Activated T-cell treated with anti-CD3 and anti-CD28 coated beads for 1 hour (primary cell): ENCODE measurements at regions not wholly inside any gene's neighbourhood (a gene's known extent, or its start where the extent isn't known, plus 50 kb on each side); places are given as distances from the start of the nearest gene placed in this dataset.
"Not testable (repeated sequence)": the region's sequence is repeated elsewhere in the genome, so short reads cannot be mapped to it uniquely, and the experiment has no call there.

Experiments
- DNase-seq: peaks from one replicate; pipeline ENCODE4 v3.0.0-alpha.2; 2020; ENCODE audit warnings: low read depth

DNA sequence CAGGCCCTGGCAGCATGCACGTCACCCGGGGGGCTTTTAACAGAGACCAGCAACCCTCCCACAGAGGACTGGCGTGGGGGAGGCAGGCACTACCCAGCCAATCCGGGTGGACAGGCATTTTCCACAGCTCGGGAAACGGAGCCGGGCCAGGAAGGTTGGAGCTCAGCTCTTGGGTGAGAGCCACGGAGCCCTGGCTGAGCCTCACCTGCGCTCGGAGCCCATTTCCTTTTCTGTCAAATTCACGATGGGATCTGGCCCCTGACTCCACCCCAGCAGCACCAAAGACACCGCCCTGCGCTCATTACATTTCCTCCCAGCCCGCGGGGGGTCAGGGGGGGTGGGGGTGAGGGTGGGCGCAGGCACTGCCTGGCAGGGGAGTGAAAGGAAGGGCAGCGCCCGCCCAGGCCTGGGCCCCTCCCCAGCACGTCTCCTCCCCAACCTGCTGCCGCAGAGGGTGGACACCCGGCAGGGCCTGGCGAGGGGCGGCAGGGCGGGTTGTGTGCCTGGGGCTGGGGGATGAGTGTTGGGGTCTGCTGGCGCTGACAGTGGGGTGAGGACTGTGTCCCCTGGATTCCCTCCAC, 145.4 kb downstream of the LAT start:
- DNase-seq: not testable (repeated sequence)

DNA sequence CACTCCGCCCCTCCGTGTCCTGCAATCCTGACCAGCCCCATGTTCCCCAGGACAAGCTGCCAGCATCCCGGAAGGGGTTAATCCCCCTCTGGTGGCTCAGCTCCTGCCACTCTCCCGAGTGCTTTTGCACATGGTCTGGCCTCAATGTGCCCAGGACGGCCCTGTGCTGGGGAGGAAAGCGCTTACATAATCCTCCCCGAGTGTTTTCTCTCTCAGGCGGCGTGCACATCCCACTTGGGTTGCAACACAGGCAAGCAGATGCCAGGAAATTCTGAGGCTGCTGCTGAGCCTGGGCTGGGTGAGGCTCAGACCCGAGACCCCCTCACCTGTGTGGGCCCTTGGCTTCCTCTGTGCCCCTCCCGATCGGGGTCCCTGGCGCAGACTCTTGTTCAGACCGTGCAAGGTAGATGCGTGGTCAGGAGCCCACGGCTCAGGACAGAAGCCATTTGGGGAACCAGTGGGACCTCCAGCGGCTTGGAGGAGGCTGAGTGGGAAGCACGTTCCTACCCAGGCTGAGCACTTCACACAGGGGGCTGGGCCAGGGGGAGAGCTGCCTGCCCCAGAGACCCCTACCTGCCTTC, 144.7 kb downstream of the LAT start:
- not testable (repeated sequence) for DNase-seq

DNA sequence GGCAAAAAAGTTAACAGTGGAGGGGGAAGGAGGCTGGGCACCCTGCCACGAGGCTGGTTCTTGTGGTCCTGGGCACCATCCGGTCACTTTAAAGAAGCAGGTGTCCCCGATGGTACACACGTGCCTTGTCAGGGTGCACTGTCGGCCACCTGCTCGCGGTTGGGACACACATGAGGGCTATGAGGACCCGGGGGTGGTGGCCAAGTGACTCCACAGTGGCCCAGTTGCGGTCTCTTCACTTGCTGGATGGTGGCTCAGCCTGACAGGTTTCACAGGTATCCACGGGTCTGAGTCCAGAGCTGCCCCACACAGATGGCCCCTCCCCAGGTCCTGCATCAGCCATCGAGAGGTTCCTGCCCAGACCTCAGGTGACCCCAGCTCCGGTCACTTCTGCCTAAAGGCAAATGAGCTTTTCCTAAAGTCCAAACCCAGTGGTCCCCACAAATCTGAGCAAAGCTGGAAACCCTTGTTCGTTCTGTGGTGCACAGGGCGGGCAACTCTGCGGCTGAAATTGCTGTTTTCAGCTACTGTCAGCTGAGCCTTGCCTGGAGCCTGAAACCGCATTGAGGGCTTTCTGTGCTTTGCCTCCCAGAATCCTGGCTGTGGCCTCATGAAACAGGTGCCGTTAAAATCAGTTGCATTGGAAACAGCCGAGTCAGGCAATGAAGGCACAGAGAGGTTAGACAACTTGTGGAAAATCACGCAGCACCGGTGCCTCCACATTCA, 144.0 kb downstream of the LAT start:
- DNase-seq: not testable (repeated sequence)

DNA sequence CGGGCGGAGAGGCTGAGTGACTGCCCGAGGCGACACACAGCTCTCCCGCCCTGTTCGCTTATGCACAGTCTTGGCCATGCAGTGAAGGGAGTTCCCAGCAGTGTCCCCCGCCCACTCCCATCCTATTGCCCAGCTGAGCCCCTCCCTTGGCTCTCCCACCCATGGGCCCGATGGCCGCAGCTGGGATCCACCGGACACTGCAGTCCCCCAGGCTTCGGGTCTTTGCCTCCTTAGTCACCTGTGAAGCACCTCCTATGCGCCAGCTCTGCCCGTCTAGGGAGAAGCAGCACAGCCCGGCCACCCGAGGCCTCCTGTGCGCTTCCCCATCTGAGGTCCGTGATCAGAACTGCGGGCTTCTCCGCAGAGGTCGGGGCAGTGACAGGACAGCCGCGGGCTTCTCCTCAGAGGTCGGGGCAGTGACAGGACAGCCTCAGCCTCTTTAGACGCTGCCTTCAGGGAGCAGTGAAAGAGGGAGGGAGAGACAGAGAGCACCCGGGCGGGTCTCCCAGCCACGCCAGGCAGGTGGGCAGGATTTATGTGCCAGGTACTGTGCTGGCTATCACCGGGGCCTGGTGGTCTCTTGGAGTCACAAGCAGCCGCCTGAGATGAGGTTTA, 143.1 kb downstream of the LAT start:
- DNase-seq: not testable (repeated sequence)

DNA sequence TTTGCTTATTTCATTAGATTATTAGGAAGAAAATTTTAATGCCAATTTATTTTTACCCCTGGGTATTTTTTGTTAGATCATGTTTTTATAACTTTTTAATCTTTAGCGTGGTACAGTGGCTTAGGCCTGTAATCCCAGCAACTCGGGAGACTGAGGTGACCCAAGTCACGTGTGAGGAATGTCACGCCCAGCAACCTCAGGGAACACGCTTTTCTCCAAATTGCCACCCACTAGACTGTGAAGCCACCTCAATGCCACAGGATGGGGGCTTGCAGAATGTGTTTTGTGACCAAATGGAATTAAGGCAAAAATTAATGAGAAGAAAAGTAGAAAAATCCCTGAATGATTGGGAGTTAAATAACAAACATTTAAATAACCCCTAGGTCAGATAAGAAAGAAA, 141.8 kb downstream of the LAT start:
- DNase-seq: no peak

DNA sequence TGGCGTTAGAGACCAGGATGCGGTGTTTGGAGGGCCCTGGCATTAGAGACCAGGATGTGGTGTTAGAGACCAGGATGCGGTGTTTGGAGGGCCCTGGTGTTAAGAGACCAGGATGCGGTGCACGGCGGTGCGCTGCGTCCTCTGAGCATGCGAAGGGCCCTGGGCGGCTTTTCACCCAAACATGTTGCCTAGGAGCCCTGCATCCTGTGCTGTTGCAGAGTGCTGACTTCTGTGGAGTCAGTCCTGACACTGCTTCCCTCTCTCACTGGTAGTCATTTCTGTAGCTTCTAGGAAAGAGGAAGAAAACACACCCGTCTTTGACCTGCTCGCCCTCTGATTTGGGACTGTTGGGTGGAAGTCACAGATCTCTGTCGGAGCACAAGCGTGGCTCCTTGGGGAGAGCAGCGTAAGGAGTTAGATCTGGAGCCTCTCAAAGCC, 141.2 kb downstream of the LAT start:
- DNase-seq: no peak

DNA sequence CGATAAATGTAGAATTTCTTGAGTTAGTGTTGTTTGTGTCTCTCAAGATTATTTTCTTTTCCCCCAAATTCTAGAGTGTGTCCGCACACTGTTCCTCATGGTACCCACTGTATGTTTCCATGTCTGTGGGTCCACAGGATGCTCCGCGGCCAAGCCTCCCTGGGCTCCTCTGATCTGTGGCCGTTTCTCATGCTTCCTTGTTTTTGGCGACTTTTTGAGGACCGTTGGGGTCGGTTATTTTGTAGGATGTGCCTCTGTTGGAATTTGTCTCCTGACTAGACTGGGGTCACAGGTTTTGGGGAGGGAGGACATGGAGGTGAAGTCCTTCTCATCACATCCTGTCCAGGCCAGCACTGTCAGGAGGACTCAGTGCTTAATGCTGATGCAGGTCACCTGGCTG, 140.0 kb downstream of the LAT start:
- no peak for DNase-seq

DNA sequence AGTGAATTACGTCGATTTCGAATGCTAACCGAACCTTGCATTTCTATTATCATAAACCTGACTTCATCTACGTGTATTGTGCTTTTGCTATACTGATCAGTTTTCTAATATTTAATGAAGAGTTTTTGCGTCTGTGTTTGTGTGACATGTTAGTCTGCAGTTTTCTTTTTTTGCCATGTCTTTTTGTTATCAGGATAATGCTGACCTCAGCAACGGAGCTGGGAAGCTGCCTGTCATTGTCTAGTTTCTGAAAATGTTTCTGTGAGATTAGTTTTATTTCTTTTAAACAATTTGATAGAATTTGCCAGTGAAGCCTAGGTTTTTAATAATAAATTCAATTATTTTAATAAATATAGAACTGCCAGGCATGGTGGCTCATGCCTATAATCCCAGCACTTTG, 139.3 kb downstream of the LAT start:
- DNase-seq: not testable (repeated sequence)

DNA sequence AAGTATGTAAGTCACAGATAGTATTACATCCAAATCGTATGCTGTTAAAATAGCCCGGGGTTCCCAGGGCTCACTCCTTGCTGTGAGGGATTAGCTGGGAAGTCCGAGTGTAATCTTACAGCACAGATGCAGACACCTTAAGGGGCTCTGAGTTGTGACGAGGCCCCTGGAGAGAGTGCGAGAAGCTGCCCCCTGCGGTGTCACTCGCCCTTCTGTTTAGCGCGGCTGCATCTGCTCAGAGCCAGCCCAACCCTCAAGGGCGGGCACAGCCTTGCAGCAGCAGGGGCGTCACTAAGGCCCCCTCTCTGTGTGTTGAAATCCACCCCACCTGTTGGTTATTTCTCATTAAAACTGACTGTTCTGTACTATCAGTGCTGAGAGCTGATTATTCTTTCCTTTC, 135.8 kb downstream of the LAT start:
- DNase-seq: not testable (repeated sequence)

DNA sequence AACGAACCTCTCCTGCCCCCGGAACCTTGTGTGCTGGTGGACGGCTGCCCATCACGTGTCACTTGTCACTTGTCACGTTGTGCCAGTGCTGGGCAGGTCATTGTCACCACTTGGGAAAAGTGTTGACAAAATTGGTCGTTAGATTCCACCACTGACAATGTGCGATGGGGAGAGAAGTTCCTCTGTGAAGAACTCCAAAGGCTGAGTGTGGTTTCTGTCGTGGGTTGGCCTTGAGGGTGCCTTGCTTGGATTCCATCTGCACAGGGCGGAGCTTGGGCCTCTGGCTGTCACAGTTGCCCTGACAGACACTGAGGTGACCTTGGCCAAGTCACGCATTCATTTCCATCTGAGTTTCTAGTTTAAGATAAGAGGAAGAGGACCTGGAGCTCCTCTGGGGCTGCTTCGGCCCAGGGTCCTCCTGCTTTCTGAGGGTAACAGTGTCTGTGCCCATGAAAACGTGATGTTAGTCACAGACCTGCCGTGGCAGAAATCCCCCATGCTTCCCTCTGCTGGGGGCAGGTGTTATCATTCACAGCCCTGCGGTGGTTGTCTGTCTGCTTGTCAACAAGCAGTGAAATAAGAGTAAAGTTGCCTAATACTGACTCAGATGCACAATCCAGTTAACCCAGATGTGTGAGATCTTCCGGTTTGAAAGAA, 133.6 kb downstream of the LAT start:
- DNase-seq: not testable (repeated sequence)

DNA sequence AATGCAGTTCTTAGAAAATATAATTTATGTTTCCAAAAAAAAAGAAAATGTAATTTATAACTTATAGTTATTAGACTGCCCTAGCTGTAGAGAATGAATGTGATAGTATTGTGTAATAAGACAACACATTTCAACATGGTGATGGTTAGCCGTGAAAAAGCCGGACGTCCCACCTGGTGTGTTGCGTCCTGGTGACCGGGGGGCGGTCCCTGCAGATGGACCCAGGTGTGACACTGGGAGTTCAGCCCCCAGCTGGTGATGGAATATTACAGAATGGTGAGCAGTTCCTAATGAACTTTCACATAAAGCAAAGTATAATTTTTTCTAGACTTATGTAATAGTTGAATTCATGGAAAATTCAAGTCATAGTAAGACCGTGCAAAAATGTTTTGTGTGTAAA, 132.8 kb downstream of the LAT start:
- no peak for DNase-seq

DNA sequence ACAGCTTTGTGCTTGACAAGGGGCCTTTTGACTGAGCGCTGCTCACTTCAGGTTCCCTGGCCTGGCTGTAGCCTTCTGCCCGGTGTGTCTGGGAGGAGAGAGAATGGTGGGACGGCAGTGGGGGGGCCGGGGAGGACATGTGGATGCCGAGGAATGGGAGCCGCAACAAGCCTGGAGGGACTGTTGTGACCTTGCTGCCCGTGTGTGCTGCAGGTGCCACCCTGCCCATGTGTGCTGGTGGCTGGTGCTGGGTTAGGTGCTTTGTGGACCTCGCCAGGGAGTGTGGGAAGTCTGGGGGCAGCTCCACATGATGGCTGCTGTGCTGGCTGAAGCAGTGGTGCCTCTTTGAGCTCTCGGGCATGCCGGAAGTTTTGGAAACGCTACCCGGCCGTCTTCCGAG, 132.1 kb downstream of the LAT start:
- DNase-seq: no peak

DNA sequence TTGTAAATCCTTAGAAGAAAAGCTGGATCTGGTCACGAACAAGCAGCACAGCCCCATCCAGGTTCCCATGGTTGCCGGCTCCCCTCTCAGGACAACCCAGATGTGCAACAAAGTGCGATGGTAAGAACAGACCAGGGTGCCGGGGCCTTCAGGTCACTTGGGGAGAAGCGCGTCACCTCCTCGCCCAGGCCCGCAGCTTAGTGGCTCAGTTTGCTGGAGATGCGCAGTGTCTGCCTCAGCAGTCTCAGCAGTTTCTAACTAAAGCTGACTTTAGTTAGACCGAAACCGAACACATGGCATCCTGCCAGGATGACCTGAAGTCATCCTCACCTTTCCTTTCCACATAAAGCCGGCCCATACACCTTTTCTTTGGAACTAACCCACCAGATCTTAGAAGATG, 131.4 kb downstream of the LAT start:
- not testable (repeated sequence) for DNase-seq

DNA sequence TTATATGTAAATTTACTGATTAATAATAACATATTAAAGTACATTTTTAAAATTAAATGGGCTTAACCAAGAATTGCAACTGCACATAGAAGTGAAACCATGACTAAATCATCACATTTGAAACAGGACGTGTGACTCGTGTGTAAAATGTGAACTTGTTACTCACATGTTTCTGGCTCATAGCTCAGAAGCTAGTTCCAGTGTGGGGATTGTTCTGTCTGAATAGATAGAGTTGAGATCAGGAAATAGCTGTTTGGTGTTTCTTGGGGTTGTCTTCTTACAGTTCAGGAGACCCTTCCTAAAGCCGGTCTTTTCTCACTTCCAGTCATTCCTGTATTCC, 130.9 kb downstream of the LAT start:
- not testable (repeated sequence) for DNase-seq

DNA sequence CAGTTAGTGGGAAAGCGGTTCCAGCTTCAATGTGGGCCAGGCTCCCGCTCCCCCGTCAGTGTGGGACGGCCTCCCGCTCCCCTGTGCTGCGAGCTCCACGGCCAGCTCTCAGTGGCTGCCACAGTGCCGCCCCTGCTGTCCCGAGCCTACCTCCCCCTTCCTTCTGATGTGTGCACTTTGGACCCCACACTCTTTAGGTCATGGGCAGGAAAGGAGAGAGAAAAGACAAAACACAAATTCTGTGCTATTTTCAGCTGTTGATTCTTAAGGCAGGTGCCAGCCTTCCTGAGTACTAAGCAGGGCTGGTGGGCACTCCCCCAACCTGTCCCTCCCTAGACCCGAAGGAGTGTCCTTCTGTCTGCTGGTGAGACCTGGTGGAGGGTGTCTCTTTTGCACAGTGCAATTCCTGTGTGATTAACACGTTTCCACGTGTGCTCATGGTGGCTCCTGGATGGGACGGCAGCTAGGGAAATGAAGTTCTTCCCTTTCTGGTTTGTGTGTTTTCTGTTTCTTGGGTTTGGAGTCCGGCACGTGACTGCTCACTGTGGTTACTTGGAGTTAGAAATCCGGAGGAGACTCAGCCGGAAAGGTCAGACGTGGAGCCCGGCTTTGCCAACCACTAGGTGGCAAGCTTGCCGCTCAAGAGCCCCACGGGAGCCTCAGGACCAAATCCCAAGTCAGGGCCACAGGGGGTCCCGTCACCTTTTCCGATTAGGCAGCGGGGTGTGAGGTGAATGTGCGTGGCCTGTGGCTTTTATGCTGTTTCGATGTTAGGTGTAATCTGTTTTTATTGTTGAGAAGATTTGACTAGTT, 130.3 kb downstream of the LAT start:
- DNase-seq: not testable (repeated sequence)

DNA sequence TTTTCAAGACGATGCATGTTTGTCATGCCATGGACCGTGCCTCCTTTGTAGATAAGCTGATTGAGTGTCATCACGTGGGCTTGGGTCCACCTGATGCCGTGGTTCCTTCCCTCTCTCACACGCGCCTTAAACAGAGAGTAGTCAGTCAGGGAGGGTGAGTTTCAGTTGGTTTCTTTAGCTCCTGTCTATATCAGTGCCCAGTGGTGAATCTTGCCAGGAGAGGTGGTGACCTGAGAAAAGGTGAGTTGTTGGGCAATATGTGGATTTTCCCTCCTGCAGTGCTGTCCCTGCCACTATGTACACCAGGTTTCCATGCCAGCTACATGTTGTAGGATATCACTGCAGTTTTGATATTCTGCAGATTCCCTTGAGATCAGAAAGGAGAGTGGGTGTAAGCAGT, 129.7 kb downstream of the LAT start:
- DNase-seq: no peak

DNA sequence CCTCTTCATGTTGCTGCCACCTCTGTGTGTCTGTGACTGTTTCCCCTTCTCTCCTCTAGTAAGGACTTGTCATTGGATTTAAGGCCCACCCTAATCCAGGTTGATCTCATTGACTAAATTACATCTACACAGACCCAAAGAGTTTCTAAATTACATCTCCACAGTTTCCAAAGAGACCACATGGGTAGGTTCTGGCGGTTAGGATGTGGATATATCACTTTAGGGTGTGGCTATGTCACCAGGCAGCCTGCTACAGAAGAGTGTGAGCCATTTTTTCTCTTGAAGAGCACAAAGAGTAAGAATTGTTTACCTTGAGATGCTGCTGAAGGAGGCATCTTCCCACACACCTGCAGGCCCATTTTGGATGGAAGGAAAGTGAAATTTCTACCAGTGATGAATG, 128.6 kb downstream of the LAT start:
- DNase-seq: not testable (repeated sequence)

DNA sequence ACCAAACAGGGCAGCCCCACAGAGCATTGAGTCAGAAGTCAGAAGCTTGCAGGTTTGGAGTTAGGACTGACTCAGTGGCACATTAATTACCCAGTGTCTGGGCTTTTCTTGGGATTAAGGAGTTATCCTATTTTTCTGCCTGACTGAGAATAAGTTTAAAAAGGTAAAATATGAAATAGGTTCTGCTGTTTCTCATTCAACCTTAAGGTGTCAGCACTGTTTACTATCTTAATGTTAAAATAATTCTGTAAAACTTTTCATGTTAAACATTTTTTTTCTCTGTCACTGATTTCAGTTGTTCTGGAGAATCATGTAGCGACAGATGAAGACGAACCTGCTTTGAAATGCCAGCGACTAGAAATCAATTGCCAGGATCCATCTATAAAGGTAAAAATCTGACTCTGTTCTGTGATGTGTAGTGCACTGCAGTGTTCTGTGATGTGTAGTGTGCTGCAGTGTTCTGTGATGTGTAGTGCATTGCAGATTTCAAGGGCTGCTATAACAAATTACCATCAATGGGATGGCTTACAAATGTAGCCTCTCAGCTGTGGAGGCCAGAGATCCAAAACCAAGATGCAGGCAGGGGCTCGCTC, 128.0 kb downstream of the LAT start:
- DNase-seq: no peak

DNA sequence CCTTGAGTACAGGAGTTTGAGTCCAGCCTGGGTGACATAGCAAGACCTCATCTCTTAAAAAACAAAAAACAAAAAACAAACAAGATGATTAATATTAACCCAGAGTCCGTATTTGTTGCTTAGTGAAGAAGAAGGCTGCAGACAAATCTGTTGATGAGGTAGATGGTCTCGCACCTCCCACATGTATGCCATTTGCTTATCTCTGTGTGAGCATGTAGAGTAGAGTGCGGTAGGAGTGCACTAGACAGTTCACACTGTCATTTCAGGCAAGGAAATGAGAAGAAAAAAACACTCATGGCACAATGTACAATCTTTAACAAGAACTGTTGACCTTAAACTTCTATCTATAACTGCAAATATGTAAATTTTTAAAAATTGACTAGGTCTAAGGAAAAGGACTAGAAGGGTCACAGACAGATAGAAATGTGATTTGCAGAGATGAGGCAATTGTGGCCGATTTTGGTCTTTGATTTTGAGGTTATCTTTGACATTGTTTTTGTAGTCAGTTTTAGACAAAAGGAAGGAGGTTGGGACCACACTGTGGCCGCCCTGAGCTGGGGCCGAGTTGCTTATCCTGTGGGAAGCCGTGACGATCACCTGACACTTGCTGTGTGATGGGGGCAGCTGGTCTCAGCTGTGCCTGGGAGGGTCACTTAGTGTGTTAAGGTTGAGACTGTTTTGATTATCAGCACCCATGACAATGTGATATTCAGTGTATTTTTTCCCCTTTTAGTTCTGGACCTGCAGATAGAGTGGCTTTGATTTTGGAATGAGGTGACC, 127.2 kb downstream of the LAT start:
- not testable (repeated sequence) for DNase-seq

DNA sequence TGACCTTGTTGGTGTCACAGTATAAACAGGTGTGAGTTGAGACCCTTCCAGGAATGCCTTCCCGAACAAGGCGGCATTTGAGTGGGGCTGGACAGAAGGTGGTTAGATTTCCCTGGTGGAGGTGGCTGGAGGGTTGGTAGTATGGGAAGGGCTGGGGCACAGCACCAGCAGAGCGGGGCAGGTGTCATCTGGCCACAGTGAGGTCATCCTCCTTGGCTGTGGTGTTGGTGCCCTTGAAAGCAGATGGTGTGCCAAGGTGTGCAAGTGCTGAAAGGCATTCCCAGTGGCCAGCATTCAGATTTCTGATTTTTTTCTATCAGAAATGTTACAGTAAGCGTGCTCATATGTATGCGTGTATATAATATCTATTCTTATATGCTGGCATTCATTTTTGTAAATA, 126.6 kb downstream of the LAT start:
- DNase-seq: no peak
